ENCODE measurements at regions not wholly inside any gene's neighbourhood (a gene's known extent, or its start where the extent isn't known, plus 50 kb on each side); places are given as distances from the start of the nearest gene placed in this dataset.

DNA sequence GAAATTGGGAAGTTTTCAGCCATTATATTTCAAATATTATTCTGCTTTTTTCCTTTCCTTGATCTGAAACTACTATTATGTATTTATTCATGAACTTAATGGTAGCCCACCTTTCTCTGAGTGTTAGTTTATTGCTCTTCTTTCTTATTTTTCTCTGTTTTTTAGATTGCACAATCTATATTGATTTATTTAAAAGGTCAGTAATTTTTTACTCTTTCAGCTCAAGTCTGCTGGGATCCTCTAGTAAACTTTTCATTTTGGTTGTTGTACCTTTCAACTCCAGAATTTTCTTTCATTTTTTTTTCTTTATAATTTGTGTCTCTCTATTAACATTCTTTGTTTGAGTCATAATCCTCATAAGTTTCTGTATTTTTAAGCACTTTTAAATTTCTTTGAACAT, 529.4 kb upstream of the POT1 start:
- intact Hi-C loops (cut with DNase I; ENCODE audit: low total_unique reads), result no loop called here
- H3K27me3 ChIP-seq, result no peaks in the 10 kb centered on the region
- no peaks in the 10 kb centered on the region for H3K4me1 ChIP-seq
- no peak overlapping the region for H3K27ac ChIP-seq
- no peaks in the 10 kb centered on the region for H3K9me3 ChIP-seq
- H3K4me3 ChIP-seq, result no peak overlapping the region
- no peak for TF ChIP-seq POLR2A (IDR thresholded peaks at IDR 0.05)
- TF ChIP-seq, protein P1, sequence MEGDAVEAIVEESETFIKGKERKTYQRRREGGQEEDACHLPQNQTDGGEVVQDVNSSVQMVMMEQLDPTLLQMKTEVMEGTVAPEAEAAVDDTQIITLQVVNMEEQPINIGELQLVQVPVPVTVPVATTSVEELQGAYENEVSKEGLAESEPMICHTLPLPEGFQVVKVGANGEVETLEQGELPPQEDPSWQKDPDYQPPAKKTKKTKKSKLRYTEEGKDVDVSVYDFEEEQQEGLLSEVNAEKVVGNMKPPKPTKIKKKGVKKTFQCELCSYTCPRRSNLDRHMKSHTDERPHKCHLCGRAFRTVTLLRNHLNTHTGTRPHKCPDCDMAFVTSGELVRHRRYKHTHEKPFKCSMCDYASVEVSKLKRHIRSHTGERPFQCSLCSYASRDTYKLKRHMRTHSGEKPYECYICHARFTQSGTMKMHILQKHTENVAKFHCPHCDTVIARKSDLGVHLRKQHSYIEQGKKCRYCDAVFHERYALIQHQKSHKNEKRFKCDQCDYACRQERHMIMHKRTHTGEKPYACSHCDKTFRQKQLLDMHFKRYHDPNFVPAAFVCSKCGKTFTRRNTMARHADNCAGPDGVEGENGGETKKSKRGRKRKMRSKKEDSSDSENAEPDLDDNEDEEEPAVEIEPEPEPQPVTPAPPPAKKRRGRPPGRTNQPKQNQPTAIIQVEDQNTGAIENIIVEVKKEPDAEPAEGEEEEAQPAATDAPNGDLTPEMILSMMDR (IDR thresholded peaks at IDR 0.05), result no peak
- DNase-seq, result no peak
- no peaks in the 10 kb centered on the region for H3K36me3 ChIP-seq (ENCODE audit: low read depth, missing control alignments)

- intact Hi-C loops (cut with DNase I; ENCODE audit: low total_unique reads), result no loop called here
- Histone ChIP-seq H3K4me3 (no peak overlapping the region), H3K4me1 (no peaks in the 10 kb centered on the region), H3K36me3 (ENCODE audit: low read depth, missing control alignments) (no peaks in the 10 kb centered on the region), H3K27me3 (no peaks in the 10 kb centered on the region), H3K27ac (no peak overlapping the region), H3K9me3 (no peaks in the 10 kb centered on the region)
- TF ChIP-seq POLR2A (IDR thresholded peaks at IDR 0.05), result no peak
- TF ChIP-seq, protein P1 (IDR thresholded peaks at IDR 0.05), result no peak
- no peak for DNase-seq
Measured at GRCh38 chr7:125450749-125451148, 521.1 kb upstream of the POT1 start.

DNA sequence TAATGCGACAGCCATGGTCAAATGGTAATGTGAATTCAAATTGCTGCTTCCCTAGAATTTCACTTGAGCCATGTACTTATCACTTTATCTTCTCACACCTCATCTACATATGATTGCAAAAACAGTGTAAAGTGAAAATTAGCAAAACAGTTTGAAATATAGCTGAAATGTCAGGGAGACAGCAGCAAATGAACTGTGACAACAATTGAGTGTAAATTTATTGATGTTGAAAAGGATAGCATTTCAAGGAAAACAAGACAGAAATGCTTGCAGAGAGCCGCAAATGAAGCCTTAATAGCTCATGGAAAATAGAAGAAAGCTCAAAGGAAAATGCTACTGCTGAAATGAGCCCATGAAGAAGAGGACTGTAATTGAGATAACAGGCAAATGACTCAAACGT, 516.2 kb upstream of the POT1 start:
- Histone ChIP-seq H3K9me3 (no peaks in the 10 kb centered on the region), H3K4me1 (no peaks in the 10 kb centered on the region), H3K27ac (no peak overlapping the region), H3K4me3 (no peak overlapping the region), H3K27me3 (no peaks in the 10 kb centered on the region), H3K36me3 (ENCODE audit: low read depth, missing control alignments) (no peaks in the 10 kb centered on the region)
- TF ChIP-seq, protein P1 (IDR thresholded peaks at IDR 0.05), result no peak
- TF ChIP-seq POLR2A (IDR thresholded peaks at IDR 0.05), result no peak
- no peak for DNase-seq
- intact Hi-C loops (cut with DNase I; ENCODE audit: low total_unique reads), result no loop called here
- 64 to 73% methylated on average over 3 of the region's 3 CpGs for WGBS, 2 donors

- H3K27ac ChIP-seq, result no peak overlapping the region
- H3K27me3 ChIP-seq, result no peaks in the 10 kb centered on the region
- no peaks in the 10 kb centered on the region for H3K9me3 ChIP-seq
- TF ChIP-seq POLR2A (IDR thresholded peaks at IDR 0.05), result no peak
- TF ChIP-seq, protein P1 (IDR thresholded peaks at IDR 0.05), result no peak
- intact Hi-C loops (cut with DNase I; ENCODE audit: low total_unique reads), result no loop called here
- 65 to 77% methylated on average over 1 of the region's 1 CpG for WGBS, 2 donors
- H3K4me3 ChIP-seq, result no peak overlapping the region
- no peak for DNase-seq
- no peaks in the 10 kb centered on the region for H3K36me3 ChIP-seq (ENCODE audit: low read depth, missing control alignments)
- H3K4me1 ChIP-seq, result no peaks in the 10 kb centered on the region
Measured at GRCh38 chr7:125444864-125445263, 515.2 kb upstream of the POT1 start.

- Histone ChIP-seq H3K4me1 (no peaks in the 10 kb centered on the region), H3K4me3 (no peak overlapping the region), H3K36me3 (ENCODE audit: low read depth, missing control alignments) (no peaks in the 10 kb centered on the region), H3K27me3 (no peaks in the 10 kb centered on the region), H3K27ac (no peak overlapping the region), H3K9me3 (no peaks in the 10 kb centered on the region)
- no peak for DNase-seq
- intact Hi-C loops (cut with DNase I; ENCODE audit: low total_unique reads), result no loop called here
- TF ChIP-seq, protein P1 (IDR thresholded peaks at IDR 0.05), result no peak
- TF ChIP-seq POLR2A (IDR thresholded peaks at IDR 0.05), result no peak
- WGBS, 2 donors, result 87 to 100% methylated on average over 1 of the region's 1 CpG
Measured at GRCh38 chr7:125436220-125436619, 506.6 kb upstream of the POT1 start.

All from testis (tissue), 2 donors.